Activated CD4-positive, alpha-beta memory T cell treated with anti-CD3 and anti-CD28 coated beads for 36 hours (primary cell): ENCODE measurements at regions not wholly inside any gene's neighbourhood (a gene's known extent, or its start where the extent isn't known, plus 50 kb on each side); places are given as distances from the start of the nearest gene placed in this dataset.

Source experiments
- CTCF ChIA-PET: fragments of 350-600 bp; sonication (Branson Sonifier 250); formaldehyde crosslinking; loops from one replicate; lab custom pipeline; 2021; ENCODE audit warnings: antibody characterized with exemption, inconsistent platforms; lab: Charles Lee
- POLR2A ChIA-PET: fragments of 350-600 bp; sonication (Branson Sonifier 250); formaldehyde crosslinking; loops from one replicate; lab custom pipeline; 2021; ENCODE audit warnings: antibody characterized with exemption; lab: Charles Lee
- DNase-seq: peaks from one replicate; pipeline ENCODE4 v3.0.0-alpha.2; 2020
- H3K27ac Mint-ChIP-seq: one replicate; pipeline ENCODE4 v1.8.0; 2021; ENCODE audit warnings: mixed read lengths
- H3K27me3 Mint-ChIP-seq: one replicate; pipeline ENCODE4 v1.8.0; 2021; ENCODE audit warnings: mixed read lengths
- H3K36me3 Mint-ChIP-seq: one replicate; pipeline ENCODE4 v1.8.0; 2021; ENCODE audit warnings: mixed read lengths
- H3K4me1 Mint-ChIP-seq: one replicate; pipeline ENCODE4 v1.8.0; 2021; ENCODE audit warnings: low read depth, mixed read lengths
- H3K4me3 Mint-ChIP-seq: one replicate; pipeline ENCODE4 v1.8.0; 2021; ENCODE audit warnings: mild to moderate bottlenecking, mixed read lengths
- H3K9me3 Mint-ChIP-seq: one replicate; pipeline ENCODE4 v1.8.0; 2021; ENCODE audit warnings: mixed read lengths
- intact Hi-C: fragments of 100-400 bp; cut with micrococcal nuclease; formaldehyde crosslinking; loops from one replicate; pipeline ENCODE4 v1.15.1; 2023

DNA sequence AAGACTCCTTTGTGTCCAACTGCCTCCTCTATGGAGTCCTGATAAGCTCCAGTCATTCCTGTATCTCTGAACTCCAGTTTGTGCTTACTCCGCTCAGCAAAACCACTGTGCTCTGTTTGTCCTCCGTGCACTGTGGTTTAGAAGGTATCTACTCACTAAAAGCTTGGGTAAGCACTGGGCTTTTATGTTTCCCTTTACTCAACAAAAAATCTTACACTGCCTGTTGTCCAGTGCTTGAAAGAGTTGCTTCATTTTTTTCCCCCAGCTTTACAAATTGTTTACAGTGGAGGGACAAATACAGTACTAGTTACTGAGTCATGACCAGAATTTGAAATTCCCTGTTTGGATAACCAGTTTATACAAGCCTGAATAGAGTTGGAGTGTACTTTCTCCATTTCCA is 545.3 kb upstream of the FAT1 start:
- Mint-ChIP-seq H3K27me3 (no peaks in the 10 kb centered on the region), H3K36me3 (no peaks in the 10 kb centered on the region), H3K9me3 (peaks cover 6% of the 10 kb centered on the region), H3K4me3 (no peak overlapping the region), H3K4me1 (no peaks in the 10 kb centered on the region), H3K27ac (no peak overlapping the region)
- intact Hi-C loops: no loop called here
- ChIA-PET CTCF (no interaction called here), POLR2A (no interaction called here)
- no peak for DNase-seq

DNA sequence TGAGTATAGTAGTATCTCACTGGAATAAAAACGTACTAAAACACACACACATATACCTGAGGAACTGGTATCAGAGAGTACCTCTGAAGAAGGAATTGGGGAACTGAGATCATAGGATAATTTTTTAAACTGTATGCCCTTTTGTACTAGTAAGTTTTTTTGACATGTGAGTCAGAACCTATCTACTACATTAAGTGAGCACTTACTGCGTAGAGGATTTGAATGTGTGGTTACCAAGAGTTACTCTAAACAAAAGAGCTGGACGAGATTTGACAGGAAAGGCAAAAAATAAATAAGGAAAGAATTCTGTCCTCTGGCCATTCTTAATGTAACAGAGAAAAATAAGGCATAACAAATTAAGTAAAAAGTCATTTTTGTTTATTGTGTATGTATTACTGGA is 546.5 kb upstream of the FAT1 start:
- ChIA-PET CTCF (no interaction called here), POLR2A (no interaction called here)
- H3K4me1 Mint-ChIP-seq: no peaks in the 10 kb centered on the region
- no peak overlapping the region for H3K4me3 Mint-ChIP-seq
- H3K9me3 Mint-ChIP-seq: no peaks in the 10 kb centered on the region
- H3K27ac Mint-ChIP-seq: no peak overlapping the region
- DNase-seq: no peak
- H3K27me3 Mint-ChIP-seq: no peaks in the 10 kb centered on the region
- no peaks in the 10 kb centered on the region for H3K36me3 Mint-ChIP-seq
- intact Hi-C loops: no loop called here

DNA sequence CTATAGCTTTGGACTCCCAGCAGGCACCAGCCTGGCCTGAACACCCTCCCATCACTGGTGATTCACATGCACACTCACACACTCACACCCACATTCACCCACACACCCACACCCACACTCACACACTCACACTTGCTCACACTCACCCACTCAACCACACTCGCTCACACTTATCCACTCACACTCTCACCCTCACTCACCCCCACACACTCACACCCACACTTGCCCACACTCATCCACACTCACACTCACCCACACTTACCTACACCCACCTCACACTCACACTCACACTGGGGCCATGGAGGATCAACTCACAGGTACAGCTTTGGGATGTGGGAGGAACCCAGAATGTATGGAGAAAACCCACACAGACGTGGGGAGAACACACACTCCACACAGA is 548.2 kb upstream of the FAT1 start:
- intact Hi-C loops: no loop called here
- H3K4me1 Mint-ChIP-seq: no peaks in the 10 kb centered on the region
- no peaks in the 10 kb centered on the region for H3K27me3 Mint-ChIP-seq
- ChIA-PET POLR2A (no interaction called here), CTCF (no interaction called here)
- no peak overlapping the region for H3K4me3 Mint-ChIP-seq
- H3K9me3 Mint-ChIP-seq: no peaks in the 10 kb centered on the region
- no peaks in the 10 kb centered on the region for H3K36me3 Mint-ChIP-seq
- H3K27ac Mint-ChIP-seq: no peak overlapping the region
- DNase-seq: no peak

DNA sequence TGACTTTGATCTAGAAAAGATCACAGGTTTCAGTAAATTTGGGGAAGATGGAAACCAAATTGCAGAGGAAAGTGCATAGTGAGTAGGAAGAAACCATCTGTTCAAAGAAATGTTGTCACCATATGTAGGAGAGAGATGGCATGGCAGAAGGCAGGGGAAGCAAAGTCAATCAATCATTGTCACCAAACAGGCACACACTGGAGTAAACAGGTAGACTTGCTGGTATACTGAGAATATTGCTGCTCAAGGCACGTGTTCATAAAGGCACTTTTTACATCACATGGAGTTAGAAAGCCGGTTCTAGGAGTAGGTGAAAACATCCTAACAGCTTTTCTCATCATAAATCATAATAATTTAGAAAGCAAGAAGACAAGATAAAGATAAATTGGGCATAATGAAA is 550.5 kb upstream of the FAT1 start:
- CTCF ChIA-PET: no interaction called here
- H3K9me3 Mint-ChIP-seq: peaks cover 4% of the 10 kb centered on the region

DNA sequence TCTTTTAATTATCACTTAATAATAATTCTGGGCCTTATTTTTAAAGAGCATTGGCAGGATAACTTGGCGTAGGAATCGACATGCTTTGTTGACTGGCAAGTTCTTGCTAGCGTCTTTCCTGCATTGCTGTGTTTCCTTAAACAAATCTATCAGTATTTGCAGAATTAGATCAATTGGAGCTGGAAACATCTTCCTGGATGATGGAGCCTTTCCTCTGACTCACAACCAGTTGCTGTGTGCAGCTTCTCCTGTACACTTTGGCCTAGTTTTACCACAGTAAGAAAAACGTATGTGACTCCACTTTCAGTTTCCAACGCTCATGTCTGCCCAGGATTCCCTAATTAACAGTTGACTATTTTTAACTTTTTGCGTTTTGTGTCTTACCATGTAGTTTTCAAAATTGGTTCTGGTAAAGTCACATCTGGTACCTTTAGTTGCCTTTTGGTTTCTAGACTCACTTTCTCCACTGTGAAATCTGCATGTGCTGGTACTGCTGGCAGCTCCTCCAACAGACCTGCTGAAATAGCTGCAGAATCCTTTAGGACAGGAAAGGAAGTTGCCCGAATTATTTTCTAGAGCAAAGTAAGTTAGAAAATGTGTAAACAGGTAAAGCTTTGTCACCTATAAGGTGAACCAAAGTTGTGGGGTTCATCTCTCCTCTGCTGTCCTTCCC is 553.2 kb upstream of the FAT1 start:
- Mint-ChIP-seq H3K36me3 (no peaks in the 10 kb centered on the region), H3K27me3 (no peaks in the 10 kb centered on the region), H3K4me1 (no peaks in the 10 kb centered on the region), H3K4me3 (no peak overlapping the region), H3K9me3 (peaks cover 12% of the 10 kb centered on the region), H3K27ac (no peak overlapping the region)
- POLR2A ChIA-PET: no interaction called here
- intact Hi-C loops: no loop called here
- no peak for DNase-seq
- CTCF ChIA-PET: no interaction called here

More for the DNA sequence above, 550.5 kb upstream of the FAT1 start:
- DNase-seq: no peak
- Mint-ChIP-seq H3K36me3 (no peaks in the 10 kb centered on the region), H3K4me3 (no peak overlapping the region), H3K4me1 (no peaks in the 10 kb centered on the region), H3K27ac (no peak overlapping the region), H3K27me3 (no peaks in the 10 kb centered on the region)
- POLR2A ChIA-PET: no interaction called here
- intact Hi-C loops: no loop called here

DNA sequence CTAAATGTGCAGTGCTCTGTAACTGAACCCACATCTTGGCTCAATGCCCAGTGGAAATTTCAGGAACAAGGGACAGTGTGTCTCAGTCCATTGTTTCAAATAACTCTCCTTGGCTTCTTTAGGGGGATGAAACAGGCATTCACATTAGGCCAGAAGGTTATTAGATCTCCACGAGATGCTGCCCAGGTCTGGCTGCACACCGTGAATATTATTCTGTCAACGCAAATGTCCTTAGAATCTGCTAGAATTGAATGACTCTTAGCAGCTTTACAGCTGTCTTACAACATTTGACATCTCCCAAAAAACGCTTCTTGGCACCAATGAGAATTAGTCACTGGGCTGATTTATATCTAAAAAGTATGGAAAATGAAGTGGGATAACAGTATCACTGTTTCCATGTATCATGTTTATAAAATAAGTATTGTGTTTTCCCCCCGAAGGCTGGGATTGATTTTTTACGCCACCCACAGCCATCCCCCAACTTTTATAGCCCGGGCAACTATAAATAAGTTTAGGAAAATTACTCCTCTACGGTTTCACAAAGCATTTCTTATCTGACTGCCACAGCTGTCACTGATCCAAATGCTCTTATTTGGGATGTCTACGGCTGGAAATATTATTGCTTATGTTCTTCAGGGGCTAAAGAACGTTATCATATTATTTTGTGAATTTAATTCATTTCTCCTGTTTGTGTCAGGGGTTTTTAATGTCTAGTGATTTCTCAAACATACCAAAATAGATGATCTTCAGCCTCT is 559.7 kb upstream of the FAT1 start:
- no peaks in the 10 kb centered on the region for H3K27me3 Mint-ChIP-seq
- no peak overlapping the region for H3K27ac Mint-ChIP-seq
- no peaks in the 10 kb centered on the region for H3K4me1 Mint-ChIP-seq
- DNase-seq: no peak
- intact Hi-C loops: no loop called here
- peaks cover 12% of the 10 kb centered on the region for H3K9me3 Mint-ChIP-seq
- H3K4me3 Mint-ChIP-seq: no peak overlapping the region
- H3K36me3 Mint-ChIP-seq: no peaks in the 10 kb centered on the region
- ChIA-PET CTCF (no interaction called here), POLR2A (no interaction called here)

DNA sequence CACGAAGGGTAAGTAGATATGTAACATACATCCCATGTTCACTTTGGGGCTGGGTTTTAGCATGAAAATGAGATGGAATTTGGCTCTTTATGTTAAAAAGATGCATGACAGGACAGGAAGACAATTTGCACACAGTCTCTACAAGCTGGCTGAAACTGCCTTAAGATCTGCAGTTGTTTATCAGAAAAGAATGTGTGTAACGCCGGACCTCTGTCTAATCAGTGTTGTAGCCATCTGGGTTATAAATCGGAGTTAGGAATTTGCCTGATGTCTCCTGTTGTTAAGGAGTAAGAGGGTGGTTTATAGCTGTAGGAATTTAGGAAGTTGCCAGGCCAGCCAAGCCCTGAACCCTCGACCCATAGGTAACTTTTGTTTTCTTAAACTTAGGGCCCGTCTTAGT is 562.9 kb upstream of the FAT1 start:
- Mint-ChIP-seq H3K27me3 (no peaks in the 10 kb centered on the region), H3K4me1 (no peaks in the 10 kb centered on the region), H3K9me3 (peaks cover 16% of the 10 kb centered on the region), H3K4me3 (no peak overlapping the region), H3K36me3 (no peaks in the 10 kb centered on the region), H3K27ac (no peak overlapping the region)
- CTCF ChIA-PET: no interaction called here
- intact Hi-C loops: no loop called here
- POLR2A ChIA-PET: no interaction called here
- no peak for DNase-seq

DNA sequence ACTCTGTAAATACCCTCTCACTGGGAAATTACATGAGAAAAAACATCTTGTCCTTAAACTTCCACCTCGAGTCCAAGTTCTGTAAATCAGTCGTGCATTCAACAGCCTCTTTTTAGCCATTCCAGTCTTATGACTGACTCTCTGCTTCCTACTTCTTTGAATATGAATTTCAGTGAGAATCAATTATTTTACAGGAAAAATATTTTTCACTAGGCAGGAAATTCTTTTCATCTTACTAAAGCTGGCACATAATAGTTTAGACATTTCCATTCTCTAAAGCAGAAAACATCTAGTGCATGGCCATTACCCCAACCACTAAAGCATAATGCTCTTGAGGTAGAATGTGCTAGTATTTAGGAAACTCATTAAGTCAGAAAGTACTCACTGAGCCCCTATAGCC is 565.7 kb upstream of the FAT1 start:
- ChIA-PET CTCF (no interaction called here), POLR2A (no interaction called here)
- no peak overlapping the region for H3K4me3 Mint-ChIP-seq
- no peaks in the 10 kb centered on the region for H3K4me1 Mint-ChIP-seq
- no peak overlapping the region for H3K27ac Mint-ChIP-seq
- peaks cover 9% of the 10 kb centered on the region for H3K9me3 Mint-ChIP-seq
- no peaks in the 10 kb centered on the region for H3K27me3 Mint-ChIP-seq
- H3K36me3 Mint-ChIP-seq: no peaks in the 10 kb centered on the region
- intact Hi-C loops: no loop called here
- DNase-seq: no peak

DNA sequence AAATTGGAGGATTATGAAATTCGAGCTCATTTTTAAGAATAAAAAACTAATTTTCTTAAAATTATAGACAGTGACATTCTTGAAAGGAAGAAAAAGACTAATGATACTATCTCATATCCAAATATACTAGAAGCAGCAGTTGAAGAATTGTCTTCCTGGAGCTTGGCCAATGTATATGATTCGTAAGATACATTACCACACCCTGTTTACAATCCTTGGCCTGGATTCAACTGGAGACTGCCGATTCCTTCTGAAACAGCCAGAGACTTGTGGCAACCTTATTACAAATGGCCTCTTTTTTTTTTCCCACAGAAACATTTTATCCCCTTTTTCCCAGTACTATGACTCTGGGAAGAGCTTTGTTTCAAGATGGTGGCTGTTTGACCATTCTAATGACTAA is 571.2 kb upstream of the FAT1 start:
- Mint-ChIP-seq H3K27ac (no peak overlapping the region), H3K4me1 (no peaks in the 10 kb centered on the region), H3K9me3 (peaks cover 39% of the 10 kb centered on the region), H3K4me3 (no peak overlapping the region), H3K36me3 (no peaks in the 10 kb centered on the region), H3K27me3 (no peaks in the 10 kb centered on the region)
- CTCF ChIA-PET: no interaction called here
- intact Hi-C loops: no loop called here
- DNase-seq: no peak
- POLR2A ChIA-PET: no interaction called here

DNA sequence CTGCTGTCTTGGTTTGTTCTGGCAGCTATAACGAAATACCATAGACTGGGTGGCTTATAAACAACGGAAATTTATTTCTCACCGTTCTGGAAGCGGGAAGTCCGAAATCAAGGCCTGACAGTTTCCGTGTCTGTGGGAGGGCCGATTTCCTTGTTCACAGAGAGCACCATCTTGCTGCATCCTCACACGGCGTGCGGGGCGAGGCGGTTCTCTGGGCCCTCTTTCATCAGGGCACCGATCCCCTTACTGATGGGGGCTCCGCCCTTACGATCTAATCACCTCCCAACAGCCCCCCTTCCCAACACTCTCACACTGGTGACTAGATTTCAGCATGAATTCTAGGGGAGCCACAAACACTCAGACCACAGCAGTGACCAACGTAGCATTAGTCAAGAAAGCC is 578.3 kb upstream of the FAT1 start:
- CTCF ChIA-PET: no interaction called here
- DNase-seq: no peak
- no peaks in the 10 kb centered on the region for H3K4me1 Mint-ChIP-seq
- intact Hi-C loops: no loop called here
- H3K27me3 Mint-ChIP-seq: no peaks in the 10 kb centered on the region
- no peak overlapping the region for H3K27ac Mint-ChIP-seq
- no peak overlapping the region for H3K4me3 Mint-ChIP-seq
- POLR2A ChIA-PET: no interaction called here
- H3K9me3 Mint-ChIP-seq: peaks cover 23% of the 10 kb centered on the region
- no peaks in the 10 kb centered on the region for H3K36me3 Mint-ChIP-seq

DNA sequence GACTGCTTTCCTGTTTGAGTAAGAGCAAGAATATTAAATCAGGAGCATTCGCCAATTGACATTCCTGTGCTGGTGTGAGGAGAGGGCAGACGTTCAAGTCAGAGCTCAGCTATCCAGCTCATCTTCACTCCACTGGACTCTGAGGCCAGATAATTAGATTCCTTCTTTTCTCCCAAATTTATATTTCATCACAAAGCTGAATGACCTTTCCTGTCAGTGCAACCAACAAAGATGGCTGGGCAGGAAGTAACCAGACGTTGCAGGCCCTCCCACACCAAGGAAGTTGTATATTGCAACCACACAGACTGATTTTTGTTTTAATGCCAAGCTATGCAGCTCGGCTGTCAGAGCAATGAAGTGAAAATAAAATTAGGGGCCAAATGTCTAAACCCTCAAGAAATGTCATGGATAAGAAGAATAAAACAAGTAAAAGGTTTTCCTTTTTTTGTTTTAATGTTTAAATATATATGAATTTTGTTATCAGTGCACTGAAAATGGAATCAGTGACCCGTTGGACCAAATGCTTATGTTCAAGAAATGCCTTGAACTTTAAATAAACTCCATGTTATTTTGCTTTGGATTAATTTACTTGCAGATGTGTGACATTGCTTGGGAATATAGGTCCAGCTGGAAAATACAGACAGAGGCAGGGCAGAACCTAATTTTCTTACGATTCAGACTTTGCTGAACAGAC is 578.9 kb upstream of the FAT1 start:
- H3K27me3 Mint-ChIP-seq: no peaks in the 10 kb centered on the region
- no peaks in the 10 kb centered on the region for H3K36me3 Mint-ChIP-seq
- CTCF ChIA-PET: no interaction called here
- H3K9me3 Mint-ChIP-seq: peaks cover 17% of the 10 kb centered on the region
- H3K4me3 Mint-ChIP-seq: no peak overlapping the region
- no peak overlapping the region for H3K27ac Mint-ChIP-seq
- POLR2A ChIA-PET: no interaction called here
- H3K4me1 Mint-ChIP-seq: no peaks in the 10 kb centered on the region
- DNase-seq: no peak
- intact Hi-C loops: no loop called here

DNA sequence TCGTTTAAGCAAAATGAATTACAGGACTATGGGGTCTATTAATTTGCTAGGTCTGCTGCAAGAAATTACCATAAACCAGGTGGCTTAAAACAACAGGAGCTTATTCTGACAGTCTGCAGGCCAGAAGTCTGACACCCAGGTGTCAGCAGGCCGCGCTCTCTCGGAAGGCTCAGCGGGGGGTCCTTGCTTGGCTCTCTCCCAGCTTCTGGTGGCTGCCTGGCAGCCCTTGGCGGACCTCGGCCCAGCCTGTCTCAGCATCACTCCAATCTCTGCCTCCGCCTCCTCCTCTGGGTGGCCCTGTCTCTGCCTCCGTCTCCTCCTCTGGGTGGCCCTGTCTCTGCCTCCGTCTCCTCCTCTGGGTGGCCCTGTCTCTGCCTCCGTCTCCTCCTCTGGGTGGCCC is 580.5 kb upstream of the FAT1 start:
- no peak for DNase-seq
- Mint-ChIP-seq H3K9me3 (peaks cover 8% of the 10 kb centered on the region), H3K27me3 (no peaks in the 10 kb centered on the region), H3K4me3 (no peak overlapping the region), H3K4me1 (no peaks in the 10 kb centered on the region), H3K27ac (no peak overlapping the region), H3K36me3 (no peaks in the 10 kb centered on the region)
- POLR2A ChIA-PET: no interaction called here
- CTCF ChIA-PET: no interaction called here
- intact Hi-C loops: no loop called here

DNA sequence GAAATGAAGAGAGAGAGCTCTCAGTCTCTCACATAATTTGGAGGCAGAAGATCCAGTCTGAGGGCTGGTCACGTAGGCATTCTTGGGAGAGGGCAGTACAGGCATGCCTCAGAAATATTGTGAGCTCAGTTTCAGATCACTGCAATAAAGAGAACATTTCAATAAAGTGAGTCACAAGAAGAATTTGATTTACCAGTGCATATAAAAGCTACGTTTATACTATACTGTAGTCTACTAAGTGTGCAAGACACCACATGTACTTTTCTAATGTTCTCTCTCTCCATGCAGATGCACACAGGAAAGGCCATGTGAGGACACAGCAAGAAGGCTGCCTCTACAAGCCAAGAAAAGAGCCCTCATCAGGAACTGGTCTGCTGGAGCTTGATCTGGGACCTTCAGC is 583.5 kb upstream of the FAT1 start:
- no peak for DNase-seq
- intact Hi-C loops: no loop called here
- Mint-ChIP-seq H3K4me1 (no peaks in the 10 kb centered on the region), H3K4me3 (no peak overlapping the region), H3K9me3 (peaks cover 7% of the 10 kb centered on the region), H3K27me3 (no peaks in the 10 kb centered on the region), H3K27ac (no peak overlapping the region), H3K36me3 (no peaks in the 10 kb centered on the region)
- POLR2A ChIA-PET: no interaction called here
- CTCF ChIA-PET: no interaction called here
